HG03521 (cell line): ENCODE measurements at regions not wholly inside any gene's neighbourhood (a gene's known extent, or its start where the extent isn't known, plus 50 kb on each side); places are given as distances from the start of the nearest gene placed in this dataset.

Experiments used
- ATAC-seq: cut with Tn5 transposase; IDR thresholded peaks from one replicate; pipeline ENCODE4 v1.9.1; 2021; ENCODE audit warnings: mild to moderate bottlenecking, moderate library complexity; ENCODE audit not compliant: unreplicated experiment

- peak; percentile 97 for ATAC-seq
These were observed 110.2 kb downstream of the ELAPOR2 start for GRCh38 chr7:86949052-86949778.

DNA sequence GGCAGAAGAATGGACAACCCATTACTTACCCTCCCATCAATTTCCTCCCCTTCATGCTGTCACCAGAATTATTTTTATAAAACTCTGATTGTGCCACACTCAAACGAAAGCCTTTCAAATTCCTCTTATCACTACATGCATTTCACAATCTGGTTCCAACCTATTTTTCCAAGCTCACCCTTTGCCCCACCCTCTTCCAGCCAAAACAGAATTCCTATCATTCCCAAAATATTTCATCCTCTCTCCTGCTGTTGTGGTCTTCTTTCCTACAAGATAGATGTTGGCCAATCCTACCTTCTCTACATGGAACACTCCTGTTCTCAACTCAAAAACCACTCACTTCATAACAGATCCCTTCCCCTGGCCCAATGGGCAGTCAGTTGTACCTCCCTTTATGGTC is 111.5 kb downstream of the ELAPOR2 start:
- ATAC-seq, result no peak

DNA sequence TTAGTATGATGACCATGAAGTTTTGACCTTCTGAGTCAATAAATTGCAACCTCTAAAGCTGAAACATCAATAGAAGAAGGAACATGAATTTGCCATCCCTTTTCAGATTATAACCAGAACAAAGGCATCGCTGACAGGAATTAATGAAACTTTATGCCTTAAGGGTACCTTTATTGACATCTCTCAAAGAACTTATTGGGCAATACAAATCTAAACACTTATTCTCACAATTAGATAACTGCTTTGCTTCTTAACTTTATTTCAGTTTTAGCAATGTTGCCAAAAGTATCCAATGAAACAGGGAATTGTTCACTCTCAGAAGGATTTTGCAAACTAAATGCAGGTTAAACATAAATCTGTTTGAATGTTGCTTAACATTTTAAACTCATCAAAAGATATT is 116.0 kb downstream of the ELAPOR2 start:
- ATAC-seq, result no peak

- ATAC-seq, result no peak
These were observed 116.5 kb downstream of the ELAPOR2 start for GRCh38 chr7:86942995-86943394.

DNA sequence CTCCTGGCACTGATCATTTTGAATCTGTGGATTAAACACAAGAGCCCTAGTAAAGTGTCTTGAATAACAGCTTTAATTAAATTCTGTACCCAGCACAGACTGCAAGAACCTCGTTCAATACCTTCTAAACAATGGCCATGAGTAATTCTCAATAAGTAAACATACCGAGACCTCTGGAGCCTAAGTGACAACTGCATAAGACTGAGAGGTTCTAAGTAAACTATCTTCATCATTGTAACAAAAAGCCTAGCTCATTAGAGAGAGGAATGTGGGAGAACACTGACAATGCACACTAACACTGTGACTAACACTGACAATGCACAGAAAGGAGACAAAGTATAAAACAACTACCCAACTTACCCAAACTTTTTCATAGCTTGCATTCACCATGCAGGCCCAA is 117.4 kb downstream of the ELAPOR2 start:
- no peak for ATAC-seq

DNA sequence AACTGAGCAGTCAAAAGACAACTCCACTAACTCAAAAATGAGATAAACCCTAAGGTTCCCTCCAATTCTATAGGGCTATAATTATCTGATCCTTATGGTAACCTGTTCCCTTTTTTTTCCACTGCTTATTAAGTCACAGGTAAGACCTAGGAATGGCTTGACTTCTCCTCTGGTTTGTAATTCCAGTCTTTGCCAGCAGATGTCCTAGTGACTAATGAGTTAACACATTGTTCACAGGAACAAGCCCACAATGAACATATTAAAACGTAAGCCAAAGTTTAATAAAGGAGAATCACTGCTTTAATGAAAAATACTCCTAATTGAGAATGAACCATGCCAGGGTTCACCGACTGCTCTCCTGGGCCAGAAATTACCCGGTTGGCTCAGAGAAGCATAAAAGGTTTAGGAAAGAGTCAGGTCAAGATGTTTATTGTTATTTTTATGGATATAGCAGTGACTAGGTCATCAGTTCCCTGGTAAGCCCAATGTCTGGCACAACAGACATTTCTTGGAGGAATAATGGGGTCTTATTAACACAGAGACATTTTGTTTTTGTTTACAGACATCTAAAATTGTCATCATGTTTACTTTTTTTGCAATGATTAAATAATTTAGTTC is 120.1 kb downstream of the ELAPOR2 start:
- ATAC-seq, result peak; percentile 67

DNA sequence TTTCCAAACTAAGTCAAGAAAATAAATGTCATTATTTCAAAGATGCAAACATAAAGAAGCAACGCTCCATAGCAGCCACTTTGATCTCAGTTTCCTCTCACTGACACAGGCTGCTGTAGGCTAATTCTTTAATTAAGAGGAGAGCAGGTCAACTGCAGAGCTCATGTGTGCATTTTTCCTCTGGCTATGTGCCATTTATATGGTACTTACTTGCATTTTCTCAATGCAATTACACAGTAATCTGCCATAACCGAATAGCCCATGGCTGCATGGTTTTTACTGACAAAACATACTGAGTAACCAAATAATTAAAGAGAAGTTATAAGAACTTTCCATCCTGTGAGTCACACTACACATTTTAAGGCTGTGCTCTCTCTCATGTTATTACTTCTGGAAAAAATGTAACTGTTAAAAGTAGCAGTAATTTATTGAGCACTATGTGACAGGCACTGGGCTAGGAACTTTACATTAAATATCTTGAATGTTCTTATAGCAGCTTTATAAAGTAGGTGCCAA is 122.0 kb downstream of the ELAPOR2 start:
- ATAC-seq, result no peak

- no peak for ATAC-seq
These were observed 126.1 kb downstream of the ELAPOR2 start for GRCh38 chr7:86933295-86933845.

- no peak for ATAC-seq
These were observed 127.4 kb downstream of the ELAPOR2 start for GRCh38 chr7:86932038-86932512.

- no peak for ATAC-seq
These were observed 128.0 kb downstream of the ELAPOR2 start for GRCh38 chr7:86931439-86931838.

DNA sequence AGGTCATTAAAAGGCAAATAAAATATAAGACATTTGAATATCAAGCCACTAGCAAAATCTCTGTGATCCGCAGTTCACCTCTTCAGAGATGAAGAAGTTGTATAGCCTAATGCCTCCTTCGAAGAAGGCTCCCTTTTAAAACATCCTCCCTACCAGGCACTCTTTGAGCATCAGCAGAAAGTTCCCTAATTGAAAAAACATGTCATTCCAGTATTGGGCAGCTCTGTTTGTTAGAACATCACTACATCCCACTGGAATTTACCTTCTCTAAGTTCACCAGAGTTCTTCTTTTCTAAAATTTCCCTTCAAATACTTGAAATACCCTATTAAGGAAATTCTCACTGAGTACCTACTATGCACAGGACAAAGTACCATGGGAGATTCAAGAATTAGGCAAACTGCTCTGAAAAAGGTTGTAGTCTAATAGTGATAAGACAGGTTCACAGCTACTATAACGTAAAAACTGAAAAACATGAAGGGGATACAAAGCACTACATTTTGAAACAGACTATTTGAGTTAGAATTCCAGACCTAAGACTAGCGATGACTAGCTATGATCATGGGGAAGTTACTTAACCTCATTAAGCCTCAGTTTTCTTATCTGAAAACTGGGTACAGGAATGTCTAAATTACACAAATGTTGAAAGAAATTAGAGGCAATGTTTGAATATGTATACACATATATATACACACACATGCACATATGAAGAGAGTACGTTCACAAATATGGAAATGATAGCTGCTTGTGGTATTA is 128.7 kb downstream of the ELAPOR2 start:
- no peak for ATAC-seq

DNA sequence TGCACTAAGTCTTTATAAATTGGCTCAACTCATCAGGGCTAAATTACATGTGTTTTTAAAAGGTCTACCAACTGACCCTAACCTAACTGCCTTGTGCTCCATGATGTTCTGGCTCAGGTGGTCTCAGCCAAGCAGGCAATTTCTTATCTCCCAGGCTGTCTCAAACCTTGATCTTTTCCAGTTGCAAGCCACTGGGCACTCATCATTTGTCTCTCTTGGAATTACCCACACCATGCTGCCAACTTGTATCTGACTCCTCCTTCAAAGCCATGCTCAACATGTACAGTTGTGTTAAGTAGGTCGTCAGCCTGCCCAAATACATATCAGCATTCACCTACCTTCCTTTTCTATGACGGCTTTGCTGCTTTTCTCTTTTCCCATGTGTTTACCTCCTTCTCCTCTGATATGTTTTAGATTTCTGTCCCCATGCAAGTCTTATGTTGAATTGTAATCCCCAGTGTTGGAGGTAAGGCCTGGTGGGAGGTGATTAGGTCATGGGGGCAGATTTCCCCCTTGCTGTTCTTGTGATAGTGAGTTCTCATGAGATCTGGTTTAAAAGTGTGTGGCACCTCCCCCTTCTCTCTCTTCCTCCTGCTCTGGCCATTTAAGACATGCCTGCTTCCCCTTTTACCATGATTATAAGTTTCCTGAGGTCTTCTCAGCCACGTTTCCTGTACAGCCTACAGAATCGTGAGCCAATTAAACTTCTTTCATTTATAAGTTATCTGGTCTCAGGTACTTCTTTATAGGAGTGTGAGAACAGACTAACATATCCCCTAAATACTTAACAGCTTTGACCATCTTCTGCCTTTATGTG is 130.0 kb downstream of the ELAPOR2 start:
- ATAC-seq, result no peak

- ATAC-seq, result no peak
These were observed 131.1 kb downstream of the ELAPOR2 start for GRCh38 chr7:86928308-86928707.

DNA sequence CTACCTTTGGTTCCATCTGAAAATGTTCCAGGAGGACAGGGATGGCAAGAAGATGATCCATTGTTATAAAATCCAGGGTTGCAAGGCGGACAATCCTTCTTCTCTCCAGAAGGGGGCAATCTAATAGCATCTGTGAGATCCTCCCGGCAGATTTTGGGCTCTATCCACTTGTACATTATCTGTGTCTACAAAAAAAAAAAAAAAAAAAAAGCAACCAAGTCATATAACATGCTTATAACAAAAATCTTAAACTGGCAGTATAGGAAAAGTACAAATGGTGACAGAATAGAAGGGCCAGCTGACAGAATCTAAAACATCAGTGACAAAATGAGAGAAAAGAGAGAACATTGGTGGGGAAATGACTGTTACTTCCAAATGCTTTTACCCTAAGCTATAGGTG is 132.7 kb downstream of the ELAPOR2 start:
- ATAC-seq, result no peak

GRCh38 chr7:86925221-86925620 is 134.2 kb downstream of the ELAPOR2 start:
- no peak for ATAC-seq

GRCh38 chr7:86923527-86923926 is 135.9 kb downstream of the ELAPOR2 start:
- ATAC-seq, result no peak

- no peak for ATAC-seq
These were observed 139.3 kb downstream of the ELAPOR2 start for GRCh38 chr7:86920154-86920553.

GRCh38 chr7:86918245-86918644 is 141.2 kb downstream of the ELAPOR2 start:
- no peak for ATAC-seq

DNA sequence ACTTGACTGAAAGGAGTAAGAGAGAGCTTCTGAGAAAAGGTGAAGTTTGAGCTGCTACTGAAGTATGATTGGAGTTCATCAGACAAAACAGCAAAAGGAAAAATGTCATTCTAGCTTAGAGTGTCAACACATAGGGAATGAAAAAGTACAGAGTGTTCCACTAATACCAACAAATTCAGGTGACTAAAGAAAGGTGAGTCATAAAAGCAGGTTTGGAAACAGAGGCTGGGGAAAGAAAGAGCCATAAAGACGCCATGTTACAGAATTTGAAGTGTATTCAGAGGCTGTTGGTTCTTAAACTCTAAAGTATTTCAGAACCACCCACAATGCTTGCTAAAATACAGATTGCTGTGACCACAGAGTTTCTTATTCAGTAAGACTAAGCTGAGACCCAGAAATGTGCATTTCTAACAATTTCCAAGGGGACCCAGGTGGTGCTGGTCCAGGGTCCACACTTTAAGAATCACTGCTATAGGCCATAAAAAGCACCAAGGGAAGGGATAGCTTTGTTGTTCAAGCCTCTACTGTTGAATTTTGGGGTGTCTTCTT is 143.1 kb downstream of the ELAPOR2 start:
- no peak for ATAC-seq

DNA sequence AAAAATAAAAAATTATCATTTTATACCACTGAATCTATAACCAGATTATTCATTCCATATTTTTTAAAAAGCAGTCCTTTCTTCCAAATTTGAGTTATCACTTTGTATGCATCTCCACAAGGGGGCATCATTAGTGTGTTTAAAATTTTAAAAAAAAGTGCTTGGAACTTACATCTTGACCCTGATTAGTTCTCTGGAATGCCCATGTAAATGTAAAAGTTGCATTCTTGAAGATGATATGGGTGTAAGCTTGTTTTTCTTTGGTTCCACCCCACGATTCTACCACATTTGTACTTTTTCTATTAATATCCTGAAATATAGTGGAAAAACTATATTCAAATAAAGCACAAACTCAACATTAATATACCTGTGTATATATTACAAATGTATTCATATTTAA is 144.9 kb downstream of the ELAPOR2 start:
- ATAC-seq, result no peak
